GM21619 (cell line): ENCODE measurements at regions not wholly inside any gene's neighbourhood (a gene's known extent, or its start where the extent isn't known, plus 50 kb on each side); places are given as distances from the start of the nearest gene placed in this dataset.
"Not testable (repeated sequence)": the region's sequence is repeated elsewhere in the genome, so short reads cannot be mapped to it uniquely, and the experiment has no call there.

Source experiments
- ATAC-seq: cut with Tn5 transposase; IDR thresholded peaks from one replicate; pipeline ENCODE4 v1.9.1; 2021; ENCODE audit not compliant: unreplicated experiment

DNA sequence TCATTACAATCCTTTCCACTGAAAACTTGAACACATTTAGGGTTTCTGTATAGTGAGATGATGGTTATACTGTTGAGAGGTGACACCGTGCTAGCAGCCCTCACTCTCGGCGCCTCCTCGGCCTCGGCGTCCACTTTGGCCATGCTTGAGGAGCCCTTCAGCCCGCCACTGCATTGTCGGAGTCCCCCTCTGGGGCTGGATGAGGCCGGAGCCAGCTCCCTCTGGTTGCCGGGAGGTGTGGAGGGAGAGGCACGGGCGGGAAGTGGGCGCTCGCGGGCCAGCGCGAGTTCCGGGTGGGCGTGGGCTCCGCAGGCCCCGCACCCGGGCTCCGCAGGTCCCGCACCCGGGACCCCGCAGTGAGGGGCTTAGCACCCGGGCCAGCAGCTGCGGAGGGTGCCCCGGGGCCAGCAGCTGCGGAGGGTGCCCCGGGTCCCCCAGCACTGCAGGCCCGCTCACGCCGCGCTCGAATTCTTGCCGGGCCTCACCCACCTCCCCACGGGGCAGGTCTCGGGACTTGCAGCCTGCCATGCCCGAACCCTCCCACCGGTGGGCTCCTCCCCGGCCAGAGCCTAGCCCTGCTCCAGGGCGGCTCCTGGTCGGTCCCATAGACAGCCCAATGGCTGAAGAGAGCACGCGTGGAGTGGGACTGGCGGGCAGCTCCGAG lies 145.9 kb upstream of the ZNF608 start:
- no peak for ATAC-seq

- no peak for ATAC-seq
Measured at GRCh38 chr5:124894541-124894940, 148.1 kb upstream of the ZNF608 start.

DNA sequence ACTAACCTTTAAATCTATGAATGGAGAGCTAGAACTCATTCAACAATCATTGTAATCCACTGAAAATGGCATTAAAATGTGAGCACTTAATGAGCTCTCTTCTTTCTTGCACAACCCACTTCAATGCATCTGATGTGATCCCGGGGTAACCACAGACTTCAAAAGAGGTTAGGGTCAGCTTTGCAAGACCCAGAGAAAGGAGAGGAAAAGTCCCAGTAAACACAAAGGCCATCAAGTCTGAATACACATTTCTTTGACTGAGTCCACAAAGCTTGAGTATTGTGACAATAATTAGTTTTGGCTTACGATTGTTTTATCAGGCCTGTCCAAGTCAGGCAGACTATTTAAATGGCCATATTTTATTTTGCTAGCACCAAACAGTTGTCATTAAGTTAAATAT lies 148.8 kb upstream of the ZNF608 start:
- ATAC-seq, result no peak

DNA sequence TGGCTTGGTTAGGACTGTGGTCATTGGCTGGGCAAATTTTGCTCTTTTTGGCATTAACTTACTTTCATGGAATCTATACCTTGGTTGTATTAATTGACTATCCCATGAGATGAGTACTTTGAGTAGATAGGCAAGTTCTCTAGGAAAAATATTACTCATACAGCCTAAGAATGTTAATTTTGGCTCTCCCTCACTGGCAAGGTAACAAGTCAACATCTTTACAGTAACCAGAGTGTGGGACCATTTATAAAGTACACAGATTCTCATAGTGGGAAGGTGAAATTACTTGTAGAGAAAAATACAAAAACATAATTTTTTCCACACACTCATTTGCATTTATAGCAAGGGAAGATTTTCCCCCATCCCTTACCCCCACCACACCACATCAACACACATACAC lies 154.6 kb upstream of the ZNF608 start:
- ATAC-seq, result no peak

- peak; percentile 99 for ATAC-seq
Measured at GRCh38 chr5:124902097-124902821, 155.8 kb upstream of the ZNF608 start.

GRCh38 chr5:124905256-124906130 lies 159.1 kb upstream of the ZNF608 start:
- no peak for ATAC-seq

DNA sequence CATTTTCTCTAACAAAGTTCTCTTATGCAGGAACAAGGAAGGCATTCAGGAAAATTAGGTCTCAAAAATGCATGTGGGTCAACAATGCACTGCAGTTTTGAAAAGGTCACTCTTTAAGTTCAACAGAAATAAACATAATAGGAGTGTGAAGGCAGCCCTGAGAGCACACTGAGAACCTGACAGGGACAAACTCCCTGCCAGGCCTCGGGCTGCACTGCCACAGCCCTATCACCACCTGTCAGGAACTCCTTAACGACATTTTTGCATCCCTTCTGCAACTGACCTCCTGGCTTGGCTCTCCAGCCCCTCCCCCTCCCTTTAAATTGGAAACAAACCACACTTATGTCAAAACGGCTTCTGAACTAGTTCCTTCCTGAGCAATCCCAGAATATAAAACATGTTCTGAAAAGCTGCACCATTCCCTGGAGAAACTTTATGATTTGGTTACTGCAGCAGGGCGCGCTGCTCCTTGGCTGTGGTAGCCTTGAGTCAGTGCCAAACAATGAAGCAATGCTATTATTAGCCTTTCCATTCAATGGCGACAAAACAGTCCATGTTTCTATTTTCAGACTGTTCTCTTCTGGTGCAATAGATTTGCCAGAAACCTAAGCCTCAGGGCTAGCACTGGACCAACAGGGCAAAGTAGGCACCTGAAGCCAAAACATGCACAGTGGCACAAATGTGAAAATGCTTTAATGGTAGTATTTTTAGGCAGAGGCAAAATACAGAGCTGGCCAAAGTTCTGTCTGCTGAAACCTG lies 160.1 kb upstream of the ZNF608 start:
- no peak for ATAC-seq

GRCh38 chr5:124907098-124907644 lies 160.7 kb upstream of the ZNF608 start:
- ATAC-seq, result no peak

DNA sequence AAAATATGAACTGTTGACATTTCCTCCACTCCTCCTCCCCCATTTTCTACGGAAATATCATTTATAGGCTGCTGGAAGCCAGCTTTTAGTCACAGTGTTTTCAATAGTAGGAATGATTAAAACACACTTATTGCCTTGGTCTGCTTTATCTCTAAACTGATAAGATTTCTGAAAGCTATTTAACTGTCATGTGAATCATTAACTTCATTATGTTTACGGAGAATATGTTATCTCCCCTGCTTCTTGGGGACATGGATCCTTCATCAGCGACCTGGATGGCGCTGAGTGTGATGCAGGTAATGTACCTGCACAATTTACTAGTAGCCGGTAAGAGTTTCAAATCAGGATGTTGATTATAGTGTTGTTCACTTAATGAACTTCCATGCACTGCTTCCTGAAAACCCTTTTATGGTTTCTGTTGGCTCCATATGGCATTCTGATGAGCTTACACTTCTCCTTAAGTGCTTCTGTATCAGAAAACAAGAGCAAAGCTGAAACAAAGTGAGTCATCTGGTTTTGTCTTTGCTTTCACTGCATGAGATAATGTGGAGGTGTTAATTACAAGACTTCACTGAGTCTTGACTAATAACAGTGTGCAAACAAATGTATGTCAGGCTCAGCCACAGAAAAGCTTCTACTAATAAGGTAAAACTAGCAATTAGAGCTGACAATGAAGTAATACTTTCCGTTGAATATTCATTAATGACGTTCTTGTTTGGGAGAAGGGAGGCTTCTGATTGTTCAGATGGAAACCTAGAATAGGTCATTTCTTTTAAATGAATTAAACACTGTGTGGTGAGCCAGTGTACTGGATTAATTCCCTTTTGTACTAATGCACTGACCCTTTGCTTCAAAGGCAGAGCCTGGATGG lies 162.4 kb upstream of the ZNF608 start:
- peak; percentile 84 for ATAC-seq

GRCh38 chr5:124909734-124910133 lies 163.3 kb upstream of the ZNF608 start:
- ATAC-seq, result no peak

DNA sequence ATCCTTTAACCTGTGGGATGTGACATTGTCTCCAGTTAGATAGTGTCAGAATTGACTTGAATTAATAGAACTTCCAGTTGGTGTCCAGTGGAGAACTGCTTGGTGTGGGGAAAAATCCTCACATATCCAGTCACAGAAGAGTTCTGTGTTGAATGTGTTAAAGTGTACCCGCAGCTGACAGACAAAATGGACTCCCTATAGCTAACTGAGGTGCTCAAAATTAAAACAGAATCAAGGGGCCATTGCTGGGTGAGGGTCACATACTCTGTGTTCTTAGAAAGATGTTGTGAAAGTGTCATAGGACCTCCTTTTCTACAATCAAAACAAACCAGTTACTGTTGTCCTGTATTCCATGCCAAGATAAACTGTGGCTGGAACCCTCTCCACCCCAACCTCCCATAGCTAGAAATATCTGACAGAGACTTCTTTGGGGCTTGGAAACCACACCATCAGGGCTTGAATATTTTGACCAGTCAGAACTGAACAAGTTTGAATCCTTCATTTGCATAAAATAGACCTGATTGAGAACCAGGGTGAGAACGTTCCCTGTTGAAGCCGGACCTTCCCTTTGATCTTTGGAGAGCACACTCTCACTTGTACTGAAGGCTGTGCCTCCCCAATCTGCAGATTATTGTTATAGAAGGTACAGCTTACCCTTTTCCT lies 164.0 kb upstream of the ZNF608 start:
- no peak for ATAC-seq

DNA sequence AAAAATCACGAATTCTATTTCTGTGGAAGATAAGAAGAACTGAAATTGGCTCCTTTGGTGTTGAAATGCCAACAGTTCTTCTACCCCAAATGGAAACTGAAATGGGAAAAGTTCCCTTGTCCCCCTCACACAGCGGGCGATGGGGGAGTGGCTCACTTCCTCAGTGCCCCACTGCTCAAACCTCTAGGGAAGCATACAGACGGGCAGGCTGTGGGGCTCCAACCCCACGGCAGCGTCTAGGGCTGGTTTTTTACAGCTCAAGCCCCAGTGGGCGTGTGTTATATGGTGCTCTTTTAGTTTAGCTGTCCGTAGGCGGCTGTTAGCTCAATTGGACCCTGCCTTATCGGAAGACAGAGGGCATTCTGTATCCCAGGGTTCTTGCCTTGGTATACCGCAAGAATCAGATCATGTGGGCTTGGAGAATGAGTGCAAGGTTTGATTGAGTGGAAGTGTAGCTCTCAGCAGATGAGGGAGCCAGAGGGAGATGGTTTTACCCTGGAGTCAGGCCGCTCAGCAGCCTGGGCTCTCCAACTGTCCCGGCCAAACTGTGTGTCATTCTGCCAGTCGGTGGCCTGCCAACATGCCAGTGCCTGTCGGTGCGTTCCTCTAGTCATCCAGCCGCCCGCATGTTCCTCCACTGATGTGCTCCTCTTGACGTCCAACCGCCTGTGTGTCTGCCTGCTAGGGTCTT lies 166.3 kb upstream of the ZNF608 start:
- no peak for ATAC-seq

DNA sequence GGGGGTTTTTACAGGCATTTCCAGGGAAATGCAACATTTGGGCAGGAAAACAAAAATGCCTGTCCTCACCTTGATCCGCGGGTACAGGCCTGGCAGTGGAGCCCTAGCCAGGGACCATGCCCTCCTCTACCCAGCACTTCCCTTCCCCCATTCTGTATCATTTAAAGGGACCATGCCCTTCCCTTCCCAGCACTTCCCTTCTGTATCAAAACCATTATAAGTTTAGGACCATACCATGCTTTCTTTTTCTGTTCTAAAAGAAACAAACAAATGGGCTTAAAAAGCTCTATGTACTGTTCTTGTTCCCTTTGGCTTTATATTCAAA lies 166.9 kb upstream of the ZNF608 start:
- no peak for ATAC-seq

DNA sequence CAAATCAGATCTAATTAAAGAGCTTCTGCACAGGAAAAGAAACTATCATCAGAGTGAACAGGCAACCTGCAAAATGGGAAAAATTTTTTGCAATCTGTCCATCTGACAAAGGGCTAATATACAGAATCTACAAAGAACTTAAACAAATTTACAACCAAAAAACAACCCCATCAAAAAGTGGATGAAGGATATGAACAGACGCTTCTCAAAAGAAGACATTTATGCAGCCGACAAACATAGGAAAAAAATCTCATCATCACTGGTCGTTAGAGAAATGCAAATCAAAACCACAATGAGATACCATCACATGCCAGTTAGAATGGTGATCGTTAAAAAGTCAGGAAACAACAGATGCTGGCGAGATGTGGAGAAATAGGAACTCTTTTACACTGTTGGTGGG lies 169.9 kb upstream of the ZNF608 start:
- ATAC-seq, result not testable (repeated sequence)

GRCh38 chr5:124918618-124919017 lies 172.2 kb upstream of the ZNF608 start:
- no peak for ATAC-seq

DNA sequence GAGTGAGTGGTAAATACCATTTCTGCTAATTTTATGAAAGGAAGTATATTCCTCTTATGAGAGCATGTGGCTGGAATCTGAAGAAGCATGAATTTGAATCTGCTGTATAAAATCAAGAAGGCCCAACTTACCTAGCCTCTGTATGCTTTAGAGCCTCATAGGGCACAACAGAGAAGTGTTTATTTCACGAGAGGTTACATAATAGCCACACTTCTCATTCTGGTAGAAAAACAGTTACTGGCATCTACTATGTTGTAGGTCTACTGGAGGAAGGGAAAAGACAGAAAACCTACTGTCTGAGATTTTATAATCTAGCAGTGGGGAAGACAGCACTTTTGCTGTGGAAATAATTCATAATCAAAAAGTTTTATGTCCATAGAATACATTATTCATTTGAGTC lies 172.6 kb upstream of the ZNF608 start:
- ATAC-seq, result no peak

DNA sequence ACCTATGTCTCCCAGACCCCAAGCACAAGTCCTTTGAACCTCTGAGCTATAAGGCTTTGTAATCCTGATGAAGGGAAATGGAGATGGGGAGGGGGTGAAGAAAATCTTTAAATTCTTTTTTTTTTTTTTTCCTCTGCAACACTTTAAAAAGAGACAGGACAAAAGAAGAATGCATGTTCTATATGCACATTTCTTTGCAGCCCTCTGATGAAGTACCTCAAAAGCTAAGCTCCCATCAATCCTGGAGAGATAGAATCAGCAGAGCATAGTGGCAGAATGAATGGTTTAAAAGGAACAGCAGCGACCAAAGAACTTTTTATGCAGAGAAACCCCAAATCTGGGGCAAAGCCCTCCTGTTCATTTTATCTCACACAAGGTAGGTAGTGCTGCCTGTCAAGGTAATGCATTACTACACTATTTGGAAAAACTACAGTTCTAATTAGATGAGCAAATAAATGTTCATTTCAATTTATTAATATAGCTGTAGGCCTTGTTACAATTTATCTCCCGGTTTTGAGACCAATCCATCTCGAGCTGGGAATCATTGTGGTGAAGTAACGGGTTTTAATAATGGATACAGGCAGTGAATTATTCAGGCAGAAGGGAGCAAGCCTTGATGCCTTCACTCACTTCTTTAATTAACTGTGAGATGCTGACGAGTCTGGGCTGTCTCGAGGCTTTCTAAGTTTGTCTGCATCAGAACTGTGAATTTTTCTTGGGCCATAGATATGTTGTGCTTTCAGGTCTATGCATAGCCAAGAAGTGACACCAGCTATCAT lies 173.5 kb upstream of the ZNF608 start:
- no peak for ATAC-seq
